ENCODE measurements at regions not wholly inside any gene's neighbourhood (a gene's known extent, or its start where the extent isn't known, plus 50 kb on each side); places are given as distances from the start of the nearest gene placed in this dataset.

DNA sequence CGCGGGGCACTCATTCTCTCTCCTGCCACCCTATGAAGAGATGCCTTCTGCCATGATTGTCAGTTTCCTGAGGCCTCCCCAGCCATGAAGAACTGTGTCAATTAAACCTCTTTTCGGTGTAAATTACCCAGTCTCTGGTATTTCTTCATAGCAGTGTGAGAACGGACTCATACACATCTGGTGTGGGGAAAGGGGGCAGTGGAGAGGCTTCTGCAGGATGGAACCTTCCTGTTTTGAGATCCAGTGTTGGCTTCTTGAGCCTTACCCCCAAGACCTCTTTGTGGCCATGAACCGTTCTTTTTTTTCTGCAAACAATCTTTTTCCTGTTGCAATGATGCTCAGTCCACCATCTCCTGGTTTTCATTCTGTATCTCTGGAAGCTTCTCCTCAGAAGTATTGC, 248.4 kb downstream of the PRDM2 start:
- TF ChIP-seq YY1 (IDR thresholded peaks at IDR 0.05; ENCODE audit: low read depth) (no peak), TAF1 (IDR thresholded peaks at IDR 0.05; ENCODE audit: low read depth) (no peak)

DNA sequence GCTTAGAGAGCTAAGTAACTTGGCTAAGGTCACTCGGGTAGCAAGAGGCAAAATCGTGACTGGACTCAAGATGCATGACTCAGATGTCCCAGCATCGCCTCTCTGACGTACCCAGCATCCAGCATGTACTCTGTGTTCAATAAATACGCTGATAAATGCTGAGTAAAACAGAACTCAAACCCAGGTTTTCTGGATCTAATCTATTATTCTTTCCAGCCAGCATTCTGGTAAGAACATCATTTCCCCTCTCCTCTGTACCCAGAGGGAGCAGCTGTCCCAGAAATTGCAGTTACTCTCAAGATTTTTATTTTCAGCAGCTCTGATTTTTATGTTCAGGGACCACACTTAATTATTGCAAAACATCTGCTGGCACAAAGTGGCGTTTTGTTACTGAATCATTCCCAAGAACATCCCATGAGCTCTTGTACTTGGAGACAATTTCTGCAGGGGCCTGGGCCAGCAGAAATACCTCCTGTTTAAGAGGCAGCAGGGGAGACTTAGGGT, 249.0 kb downstream of the PRDM2 start:
- TF ChIP-seq EGR1 (IDR thresholded peaks at IDR 0.05): no peak
- no peak for TF ChIP-seq ZBTB7A (IDR thresholded peaks at IDR 0.05; ENCODE audit: low read depth)
- no peak for TF ChIP-seq TAF1 (IDR thresholded peaks at IDR 0.05; ENCODE audit: low read depth)

DNA sequence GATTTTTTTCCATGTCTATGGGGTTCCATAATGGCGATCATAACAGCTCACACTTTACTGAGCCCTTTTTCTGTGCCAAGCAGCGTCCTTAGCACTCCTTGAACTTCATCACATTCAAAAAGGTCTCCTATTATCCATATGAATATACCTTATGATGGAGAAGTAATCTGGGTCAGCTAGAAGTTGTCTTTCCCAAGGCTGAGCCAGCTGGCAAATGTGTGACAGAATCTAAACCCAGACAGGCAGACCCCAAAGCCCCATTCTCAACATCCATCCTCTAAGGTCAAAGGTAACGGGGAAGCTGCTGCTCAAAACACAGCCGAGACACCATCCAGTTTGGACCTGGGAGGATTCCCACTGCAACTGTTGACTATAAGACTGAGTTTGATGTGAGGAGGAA, 249.6 kb downstream of the PRDM2 start:
- TF ChIP-seq TCF12 (IDR thresholded peaks at IDR 0.05; ENCODE audit: low read depth): no peak
- TF ChIP-seq, protein P1, sequence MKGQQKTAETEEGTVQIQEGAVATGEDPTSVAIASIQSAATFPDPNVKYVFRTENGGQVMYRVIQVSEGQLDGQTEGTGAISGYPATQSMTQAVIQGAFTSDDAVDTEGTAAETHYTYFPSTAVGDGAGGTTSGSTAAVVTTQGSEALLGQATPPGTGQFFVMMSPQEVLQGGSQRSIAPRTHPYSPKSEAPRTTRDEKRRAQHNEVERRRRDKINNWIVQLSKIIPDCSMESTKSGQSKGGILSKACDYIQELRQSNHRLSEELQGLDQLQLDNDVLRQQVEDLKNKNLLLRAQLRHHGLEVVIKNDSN (IDR thresholded peaks at IDR 0.05): no peak
- TF ChIP-seq NFIC (IDR thresholded peaks at IDR 0.05): no peak
- TF ChIP-seq TEAD4 (IDR thresholded peaks at IDR 0.05): no peak
- TF ChIP-seq, protein P2, sequence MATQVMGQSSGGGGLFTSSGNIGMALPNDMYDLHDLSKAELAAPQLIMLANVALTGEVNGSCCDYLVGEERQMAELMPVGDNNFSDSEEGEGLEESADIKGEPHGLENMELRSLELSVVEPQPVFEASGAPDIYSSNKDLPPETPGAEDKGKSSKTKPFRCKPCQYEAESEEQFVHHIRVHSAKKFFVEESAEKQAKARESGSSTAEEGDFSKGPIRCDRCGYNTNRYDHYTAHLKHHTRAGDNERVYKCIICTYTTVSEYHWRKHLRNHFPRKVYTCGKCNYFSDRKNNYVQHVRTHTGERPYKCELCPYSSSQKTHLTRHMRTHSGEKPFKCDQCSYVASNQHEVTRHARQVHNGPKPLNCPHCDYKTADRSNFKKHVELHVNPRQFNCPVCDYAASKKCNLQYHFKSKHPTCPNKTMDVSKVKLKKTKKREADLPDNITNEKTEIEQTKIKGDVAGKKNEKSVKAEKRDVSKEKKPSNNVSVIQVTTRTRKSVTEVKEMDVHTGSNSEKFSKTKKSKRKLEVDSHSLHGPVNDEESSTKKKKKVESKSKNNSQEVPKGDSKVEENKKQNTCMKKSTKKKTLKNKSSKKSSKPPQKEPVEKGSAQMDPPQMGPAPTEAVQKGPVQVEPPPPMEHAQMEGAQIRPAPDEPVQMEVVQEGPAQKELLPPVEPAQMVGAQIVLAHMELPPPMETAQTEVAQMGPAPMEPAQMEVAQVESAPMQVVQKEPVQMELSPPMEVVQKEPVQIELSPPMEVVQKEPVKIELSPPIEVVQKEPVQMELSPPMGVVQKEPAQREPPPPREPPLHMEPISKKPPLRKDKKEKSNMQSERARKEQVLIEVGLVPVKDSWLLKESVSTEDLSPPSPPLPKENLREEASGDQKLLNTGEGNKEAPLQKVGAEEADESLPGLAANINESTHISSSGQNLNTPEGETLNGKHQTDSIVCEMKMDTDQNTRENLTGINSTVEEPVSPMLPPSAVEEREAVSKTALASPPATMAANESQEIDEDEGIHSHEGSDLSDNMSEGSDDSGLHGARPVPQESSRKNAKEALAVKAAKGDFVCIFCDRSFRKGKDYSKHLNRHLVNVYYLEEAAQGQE (IDR thresholded peaks at IDR 0.05; ENCODE audit: low read depth): no peak
- no peak for TF ChIP-seq TAF1 (IDR thresholded peaks at IDR 0.05; ENCODE audit: low read depth)
- TF ChIP-seq YY1 (IDR thresholded peaks at IDR 0.05; ENCODE audit: low read depth): no peak
- TF ChIP-seq, protein P3, sequence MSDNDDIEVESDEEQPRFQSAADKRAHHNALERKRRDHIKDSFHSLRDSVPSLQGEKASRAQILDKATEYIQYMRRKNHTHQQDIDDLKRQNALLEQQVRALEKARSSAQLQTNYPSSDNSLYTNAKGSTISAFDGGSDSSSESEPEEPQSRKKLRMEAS (IDR thresholded peaks at IDR 0.05): no peak
- TF ChIP-seq FOXM1 (IDR thresholded peaks at IDR 0.05; ENCODE audit: borderline replicate concordance, low read depth): no peak
- no peak for TF ChIP-seq ZBTB7A (IDR thresholded peaks at IDR 0.05; ENCODE audit: low read depth)
- no peak for TF ChIP-seq RAD21 (IDR thresholded peaks at IDR 0.05; ENCODE audit: low read depth)
- TF ChIP-seq EP300 (IDR thresholded peaks at IDR 0.05; ENCODE audit: borderline replicate concordance): no peak
- TF ChIP-seq CEBPB (IDR thresholded peaks at IDR 0.05): no peak
- TF ChIP-seq CREB1 (IDR thresholded peaks at IDR 0.05; ENCODE audit: low read depth): no peak
- no peak for TF ChIP-seq EGR1 (IDR thresholded peaks at IDR 0.05)

DNA sequence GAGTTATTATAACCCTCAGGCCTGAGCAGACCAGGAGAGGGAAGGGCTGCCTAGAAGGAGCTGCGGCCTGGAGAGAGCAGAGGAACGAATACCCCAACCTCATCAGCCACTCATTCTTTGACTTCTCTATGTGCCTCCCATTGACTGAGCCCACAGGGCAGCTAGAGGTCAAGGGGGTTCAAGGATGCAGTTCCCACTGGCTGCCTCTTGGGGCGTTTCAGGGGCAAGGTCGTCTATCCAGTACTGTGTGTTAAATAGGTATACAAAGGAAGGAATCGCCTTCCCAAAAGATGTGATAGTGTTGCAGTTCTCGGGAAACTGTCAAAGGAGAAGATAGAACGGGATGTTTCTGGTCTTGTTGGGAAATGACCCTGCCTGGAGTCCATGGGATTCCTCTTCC, 250.6 kb downstream of the PRDM2 start:
- TF ChIP-seq RAD21 (IDR thresholded peaks at IDR 0.05; ENCODE audit: low read depth) (no peak), TEAD4 (IDR thresholded peaks at IDR 0.05) (no peak), YY1 (IDR thresholded peaks at IDR 0.05; ENCODE audit: low read depth) (no peak), TAF1 (IDR thresholded peaks at IDR 0.05; ENCODE audit: low read depth) (no peak), CREB1 (IDR thresholded peaks at IDR 0.05; ENCODE audit: low read depth) (no peak), NFIC (IDR thresholded peaks at IDR 0.05) (no peak), EP300 (IDR thresholded peaks at IDR 0.05; ENCODE audit: borderline replicate concordance) (no peak), EGR1 (IDR thresholded peaks at IDR 0.05) (no peak), ZBTB7A (IDR thresholded peaks at IDR 0.05; ENCODE audit: low read depth) (no peak), CEBPB (IDR thresholded peaks at IDR 0.05) (no peak), TCF12 (IDR thresholded peaks at IDR 0.05; ENCODE audit: low read depth) (no peak), FOXM1 (IDR thresholded peaks at IDR 0.05; ENCODE audit: borderline replicate concordance, low read depth) (no peak)
- TF ChIP-seq, protein P1 (IDR thresholded peaks at IDR 0.05): no peak
- TF ChIP-seq, protein P3 (IDR thresholded peaks at IDR 0.05): no peak
- TF ChIP-seq, protein P2 (IDR thresholded peaks at IDR 0.05; ENCODE audit: low read depth): no peak

DNA sequence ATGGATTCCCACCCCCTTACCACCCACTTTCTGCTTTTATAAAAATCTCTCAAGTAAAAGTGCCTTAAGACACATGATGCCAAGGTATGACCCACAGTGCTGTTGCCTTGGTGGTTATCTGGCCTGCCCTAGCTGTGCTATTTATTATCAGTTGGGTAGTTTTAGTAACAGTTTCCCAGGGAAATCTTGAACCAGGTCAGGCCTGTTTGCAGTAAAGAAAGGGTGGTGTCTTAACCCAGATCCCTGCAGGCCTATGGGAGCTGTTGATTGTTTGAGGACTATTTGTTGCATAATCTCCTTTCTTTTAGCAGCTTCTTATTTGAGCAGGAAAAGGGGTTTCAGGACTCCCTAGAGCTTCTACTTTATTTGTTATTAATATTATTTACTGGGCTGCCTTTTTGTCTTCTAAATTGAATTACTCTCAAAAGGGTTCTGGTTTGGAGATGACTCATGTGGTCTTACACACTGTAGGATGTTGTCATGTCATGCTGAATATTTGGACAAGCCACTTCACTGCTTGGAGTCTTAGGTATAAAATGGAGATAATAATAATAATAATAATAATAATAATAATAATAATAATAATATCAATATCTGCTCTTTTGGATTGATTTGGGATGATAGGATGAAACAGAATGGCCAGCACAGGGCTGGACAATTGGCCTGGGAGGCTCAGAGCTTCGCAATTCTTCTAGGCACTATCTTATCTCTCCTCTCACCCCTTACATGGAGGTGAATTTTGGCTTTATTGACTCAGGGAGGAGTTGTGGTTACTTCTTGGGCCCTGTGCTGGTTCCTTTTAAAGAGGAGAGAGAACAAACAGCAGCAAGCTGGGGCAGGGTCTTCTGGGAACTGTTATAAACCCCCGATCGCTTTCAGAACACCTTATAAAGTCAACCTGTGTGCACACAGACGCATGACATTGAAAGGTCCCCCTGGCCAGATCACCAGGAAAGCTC, 252.1 kb downstream of the PRDM2 start:
- TF ChIP-seq TAF1 (IDR thresholded peaks at IDR 0.05; ENCODE audit: low read depth) (no peak), RAD21 (IDR thresholded peaks at IDR 0.05; ENCODE audit: low read depth) (no peak), FOXM1 (IDR thresholded peaks at IDR 0.05; ENCODE audit: borderline replicate concordance, low read depth) (no peak), ZBTB7A (IDR thresholded peaks at IDR 0.05; ENCODE audit: low read depth) (no peak), YY1 (IDR thresholded peaks at IDR 0.05; ENCODE audit: low read depth) (no peak), CREB1 (IDR thresholded peaks at IDR 0.05; ENCODE audit: low read depth) (no peak), NFIC (IDR thresholded peaks at IDR 0.05) (no peak)
- TF ChIP-seq, protein P1 (IDR thresholded peaks at IDR 0.05): no peak
- TF ChIP-seq, protein P3 (IDR thresholded peaks at IDR 0.05): no peak
